Stomach (tissue), 8 donors: ENCODE measurements at regions not wholly inside any gene's neighbourhood (a gene's known extent, or its start where the extent isn't known, plus 50 kb on each side); places are given as distances from the start of the nearest gene placed in this dataset.
A peak's percentile ranks its signal among the peaks of the same experiment; 100 is the strongest.
"Not testable (repeated sequence)": the region's sequence is repeated elsewhere in the genome, so short reads cannot be mapped to it uniquely, and the experiment has no call there.

ENCODE experiments used
- DNase-seq, 2 donors: peaks; one replicate each; pipeline versions ENCODE4 v3.0.0 to v3.0.0-alpha.2; 2013 to 2019
- H3K27ac ChIP-seq, 5 donors: fragments of 200-600 bp in 4 of 5; sonication (generic) in 4 of 5; one replicate each; pipeline ENCODE4 v1.5.1; 2013 to 2019; ENCODE audit warnings: mild to moderate bottlenecking in 1 of 5, moderate library complexity in 1 of 5
- H3K27me3 ChIP-seq, 3 donors: fragments of 200-600 bp; sonication (generic); one replicate each; pipeline ENCODE4 v1.5.1; 2017 to 2019; ENCODE audit warnings: mixed run types in 1 of 3
- H3K36me3 ChIP-seq, 4 donors: fragments of 200-600 bp; sonication (generic); 1 replicate in 3 of 4; 2 replicates in 1 of 4; pipeline ENCODE4 v1.5.1; 2016 to 2019
- H3K4me1 ChIP-seq, 4 donors: fragments of 200-600 bp; sonication (generic); one replicate each; pipeline ENCODE4 v1.5.1; 2016 to 2019
- H3K4me3 ChIP-seq, 4 donors: fragments of 200-600 bp; sonication (generic) in 3 of 4; one replicate each; pipeline ENCODE4 v1.5.1; 2016 to 2019; ENCODE audit warnings: mild to moderate bottlenecking in 1 of 4
- H3K9me3 ChIP-seq, 4 donors: fragments of 200-600 bp; sonication (generic); one replicate each; pipeline ENCODE4 v1.5.1; 2016 to 2019
- EP300 ChIP-seq: sonication (generic); formaldehyde crosslinking; IDR thresholded peaks from one replicate; pipeline ENCODE4 v1.6.1; 2017; ENCODE audit warnings: antibody characterized with exemption
- POLR2A ChIP-seq, 4 donors: fragments of 450-650 bp; IDR thresholded peaks; one replicate each; pipeline ENCODE4 v1.6.1; 2016; ENCODE audit warnings: antibody characterized with exemption in 4 of 4, control low read depth in 2 of 4, mild to moderate bottlenecking in 1 of 4, moderate library complexity in 1 of 4
- POLR2AphosphoS5 ChIP-seq, 3 donors: sonication (generic); formaldehyde crosslinking; IDR thresholded peaks; one replicate each; pipeline ENCODE4 v1.6.1; 2016; ENCODE audit warnings: antibody characterized with exemption in 3 of 3
- WGBS, 5 donors: extraction: QIAGEN DNeasy Blood & Tissue Kit in 3 of 5; methylation state at CpG; one replicate each; pipeline versions ENCODE4 v1.1.5 to v1.1.7; 2013 to 2018; 5-methylcytosine and 5-hydroxymethylcytosine counted together
- intact Hi-C: fragments of 100-400 bp; cut with DNase I; formaldehyde crosslinking; loops from one replicate; pipeline ENCODE4 v1.15.1; 2023; ENCODE audit warnings: low total_unique reads
- TF ChIP-seq, protein P1 (sequence below), 7 experiments: fragments of 450-650 bp in 4 of 7; fragments of 200-600 bp in 3 of 7; sonication (generic) in 3 of 7; IDR thresholded peaks; one replicate each; pipeline ENCODE4 v1.5.1; 2016 to 2019; ENCODE audit warnings: antibody characterized with exemption in 7 of 7, control low read depth in 2 of 7, mild to moderate bottlenecking in 1 of 7
- donor health status: healthy with polysubstance abuse.
- donor health status: Bipolar disorder and iron deficiency.
- donor health status: healthy.

GRCh38 chr2:132068407-132068806 is 93.3 kb downstream of the ANKRD30BL start:
- H3K9me3 ChIP-seq = peaks cover 0 to 15% (median 5%) of the 10 kb centered on the region in 4 donors
- H3K4me1 ChIP-seq, H3K27me3 ChIP-seq, H3K27ac ChIP-seq, DNase-seq, H3K36me3 ChIP-seq, intact Hi-C loops, H3K4me3 ChIP-seq: not testable (repeated sequence)
- 88 to 95% (median 92%) methylated on average over 10 to 13 of the region's 13 CpGs for WGBS, 5 donors

- intact Hi-C loops, H3K36me3 ChIP-seq, H3K4me3 ChIP-seq, H3K27me3 ChIP-seq, H3K4me1 ChIP-seq, DNase-seq, H3K27ac ChIP-seq: not testable (repeated sequence)
- peaks cover 0 to 15% (median 5%) of the 10 kb centered on the region in 4 donors for H3K9me3 ChIP-seq
- 68 to 93% (median 87%) methylated on average over 1 to 2 of the region's 2 CpGs for WGBS, 5 donors
Measured at GRCh38 chr2:132065391-132065790, 96.4 kb downstream of the ANKRD30BL start.

DNA sequence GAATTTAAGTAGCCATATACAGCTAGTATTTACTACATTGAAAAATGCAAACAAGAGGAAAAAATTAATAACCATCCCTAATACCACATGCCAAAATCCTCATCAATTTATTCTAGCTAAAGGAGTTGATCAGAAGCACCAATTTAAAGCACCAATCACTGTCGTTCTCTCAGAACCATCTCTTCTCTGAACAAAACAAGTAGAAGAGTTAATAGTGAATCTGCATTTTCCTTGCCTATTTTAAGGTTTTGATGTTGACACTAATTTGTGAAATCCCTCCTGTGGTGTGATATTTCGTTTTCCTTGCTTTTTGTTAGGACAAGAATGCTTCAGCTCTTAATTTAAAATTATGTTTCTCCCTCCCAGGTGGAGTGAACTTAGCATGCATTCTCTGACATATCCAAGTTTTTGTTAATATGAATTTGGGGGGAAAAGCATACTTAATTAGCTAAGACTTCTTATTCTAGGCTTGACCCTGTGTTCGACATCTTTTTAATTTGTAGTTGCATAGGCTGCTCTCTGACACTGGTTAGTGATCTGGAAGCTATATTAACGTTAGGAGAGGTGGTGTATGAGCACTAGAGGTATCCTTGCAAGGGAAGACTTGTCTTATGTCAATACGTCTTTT is 122.0 kb downstream of the ANKRD30BL start:
- H3K9me3 ChIP-seq, H3K4me3 ChIP-seq, H3K36me3 ChIP-seq, intact Hi-C loops, DNase-seq, H3K27ac ChIP-seq: not testable (repeated sequence)
- peaks cover 0 to 48% (median 28%) of the 10 kb centered on the region in 3 donors for H3K27me3 ChIP-seq
- 46 to 61% (median 50%) methylated on average over 5 of the region's 5 CpGs for WGBS, 5 donors
- H3K4me1 ChIP-seq = peaks cover 4 to 15% (median 13%) of the 10 kb centered on the region in 4 donors

DNA sequence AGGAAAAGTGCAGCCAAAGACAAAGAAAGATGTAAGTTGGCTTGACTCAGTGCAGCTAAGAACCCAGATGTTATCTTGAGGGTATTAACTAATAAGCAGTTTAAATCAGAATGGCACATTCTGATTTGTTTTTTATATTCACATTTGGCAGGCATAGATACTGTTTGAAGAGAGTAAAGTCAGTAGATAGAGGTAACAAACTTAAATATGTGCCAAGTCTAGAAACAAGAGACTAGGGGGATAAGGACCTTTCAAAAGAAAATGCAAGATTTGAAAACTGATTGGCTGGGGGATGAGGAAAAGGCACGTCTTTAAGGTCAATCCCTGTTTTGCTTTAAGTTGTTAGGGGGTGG is 122.9 kb downstream of the ANKRD30BL start:
- H3K9me3 ChIP-seq, intact Hi-C loops, DNase-seq, H3K36me3 ChIP-seq, H3K27ac ChIP-seq: not testable (repeated sequence)
- 0 to 12% (median 8%) methylated on average over 1 of the region's 1 CpG for WGBS, 5 donors
- Histone ChIP-seq H3K4me1 (peaks cover 4 to 15% (median 13%) of the 10 kb centered on the region in 4 donors), H3K4me3 (peak overlapping the region; percentile 42 to 57 (median 50)), H3K27me3 (peaks cover 0 to 48% (median 28%) of the 10 kb centered on the region in 3 donors)

- DNase-seq = peak in 1 of 2 donors; percentile 24
- Histone ChIP-seq H3K36me3 (no peaks in the 10 kb centered on the region), H3K27me3 (peaks cover 0 to 48% (median 28%) of the 10 kb centered on the region in 3 donors), H3K4me1 (peaks cover 4 to 15% (median 13%) of the 10 kb centered on the region in 4 donors), H3K27ac (peak overlapping the region in 1 of 5 donors; percentile 29), H3K4me3 (peak overlapping the region; percentile 42 to 57 (median 50)), H3K9me3 (no peaks in the 10 kb centered on the region)
- 1 to 2% (median 1%) methylated on average over 62 to 84 of the region's 84 CpGs for WGBS, 5 donors
- no peak for TF ChIP-seq POLR2AphosphoS5 (IDR thresholded peaks at IDR 0.05)
- TF ChIP-seq POLR2A (IDR thresholded peaks at IDR 0.05) = no peak
- TF ChIP-seq, protein P1, sequence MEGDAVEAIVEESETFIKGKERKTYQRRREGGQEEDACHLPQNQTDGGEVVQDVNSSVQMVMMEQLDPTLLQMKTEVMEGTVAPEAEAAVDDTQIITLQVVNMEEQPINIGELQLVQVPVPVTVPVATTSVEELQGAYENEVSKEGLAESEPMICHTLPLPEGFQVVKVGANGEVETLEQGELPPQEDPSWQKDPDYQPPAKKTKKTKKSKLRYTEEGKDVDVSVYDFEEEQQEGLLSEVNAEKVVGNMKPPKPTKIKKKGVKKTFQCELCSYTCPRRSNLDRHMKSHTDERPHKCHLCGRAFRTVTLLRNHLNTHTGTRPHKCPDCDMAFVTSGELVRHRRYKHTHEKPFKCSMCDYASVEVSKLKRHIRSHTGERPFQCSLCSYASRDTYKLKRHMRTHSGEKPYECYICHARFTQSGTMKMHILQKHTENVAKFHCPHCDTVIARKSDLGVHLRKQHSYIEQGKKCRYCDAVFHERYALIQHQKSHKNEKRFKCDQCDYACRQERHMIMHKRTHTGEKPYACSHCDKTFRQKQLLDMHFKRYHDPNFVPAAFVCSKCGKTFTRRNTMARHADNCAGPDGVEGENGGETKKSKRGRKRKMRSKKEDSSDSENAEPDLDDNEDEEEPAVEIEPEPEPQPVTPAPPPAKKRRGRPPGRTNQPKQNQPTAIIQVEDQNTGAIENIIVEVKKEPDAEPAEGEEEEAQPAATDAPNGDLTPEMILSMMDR (IDR thresholded peaks at IDR 0.05) = no peak
- TF ChIP-seq EP300 = no peak
- intact Hi-C loops = no loop called here
Measured at GRCh38 chr2:132038179-132038882, 123.4 kb downstream of the ANKRD30BL start.

DNA sequence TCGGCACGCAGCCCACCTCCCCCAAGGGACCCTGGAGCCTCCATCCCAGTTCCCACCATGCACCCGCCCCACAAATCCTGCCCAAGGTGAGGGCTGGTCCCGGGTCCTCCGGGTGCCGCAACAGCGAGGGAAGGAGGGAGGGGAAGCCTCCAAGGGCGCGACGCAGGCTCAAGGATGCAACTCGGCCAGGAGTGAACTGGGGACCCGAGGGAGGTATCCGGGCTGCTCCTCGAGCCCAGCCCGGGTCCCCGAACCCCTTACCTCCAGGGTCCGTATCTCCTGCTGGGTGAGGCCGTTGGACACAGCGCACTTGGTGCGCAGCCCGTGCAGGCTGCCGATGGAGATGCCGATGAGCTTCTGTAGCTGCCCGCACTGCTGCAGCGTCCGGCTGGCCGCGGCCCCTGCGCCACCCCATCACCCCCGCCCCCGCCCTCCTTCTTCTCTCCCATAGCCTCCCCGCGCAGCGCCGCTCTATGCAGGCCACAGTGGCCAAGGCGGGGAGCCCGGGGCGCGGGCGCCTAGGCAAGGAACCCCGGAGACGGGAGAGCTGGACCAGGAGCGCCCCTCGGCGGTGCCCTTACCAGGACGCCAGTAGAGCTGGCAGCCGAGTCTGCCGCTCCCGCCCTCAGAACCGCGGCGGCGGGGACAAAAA is 124.1 kb downstream of the ANKRD30BL start:
- DNase-seq = peak in 1 of 2 donors; percentile 68
- peaks cover 0 to 48% (median 28%) of the 10 kb centered on the region in 3 donors for H3K27me3 ChIP-seq
- H3K36me3 ChIP-seq = no peaks in the 10 kb centered on the region
- intact Hi-C loops = no loop called here
- H3K4me1 ChIP-seq = peaks cover 4 to 15% (median 13%) of the 10 kb centered on the region in 4 donors
- no peak for TF ChIP-seq POLR2AphosphoS5 (IDR thresholded peaks at IDR 0.05)
- TF ChIP-seq, protein P1 (IDR thresholded peaks at IDR 0.05) = no peak
- TF ChIP-seq EP300 = no peak
- no peak for TF ChIP-seq POLR2A (IDR thresholded peaks at IDR 0.05)
- H3K27ac ChIP-seq = peak overlapping the region in 1 of 5 donors; percentile 29
- H3K4me3 ChIP-seq = peak overlapping the region; percentile 42 to 57 (median 50)
- H3K9me3 ChIP-seq = no peaks in the 10 kb centered on the region
- WGBS, 5 donors = 5 to 13% (median 8%) methylated on average over 8 to 53 of the region's 53 CpGs
